ENCODE measurements at regions not wholly inside any gene's neighbourhood (a gene's known extent, or its start where the extent isn't known, plus 50 kb on each side); places are given as distances from the start of the nearest gene placed in this dataset.

- TF ChIP-seq CTCF (IDR thresholded peaks at IDR 0.05) (no peak), POLR2A (IDR thresholded peaks at IDR 0.05) (no peak)
Measured at GRCh38 chr18:48486754-48487153, 52.1 kb upstream of the CTIF start.

Data from lower leg skin (tissue), 3 donors.